CD14-positive monocyte (primary cell): ENCODE measurements at regions not wholly inside any gene's neighbourhood (a gene's known extent, or its start where the extent isn't known, plus 50 kb on each side); places are given as distances from the start of the nearest gene placed in this dataset.

Experiments used
- DNase-seq, 3 donors: peaks; one replicate each; pipeline ENCODE4 v3.0.0-alpha.2; 2011 to 2022
- H2AFZ ChIP-seq: 2 replicates; pipeline ENCODE4 v1.6.0; 2012; ENCODE audit warnings: mild to moderate bottlenecking, low read depth, low read length, inconsistent platforms; ENCODE audit not compliant: insufficient read depth, poor library complexity, severe bottlenecking
- H3K27ac ChIP-seq, 2 donors: 1 replicate in 1 of 2; 2 replicates in 1 of 2; pipeline ENCODE4 v1.5.1; 2012 to 2013; ENCODE audit warnings: low read length in 2 of 2, control low read depth in 1 of 2, inconsistent platforms in 1 of 2, low read depth in 1 of 2, mild to moderate bottlenecking in 1 of 2
- H3K27me3 ChIP-seq, 2 donors: one replicate each; pipeline versions ENCODE4 v1.6.0 to v1.6.1; 2011 to 2013; ENCODE audit warnings: low read length in 2 of 2; ENCODE audit not compliant: control insufficient read depth in 2 of 2, insufficient read depth in 2 of 2
- H3K36me3 ChIP-seq, 2 donors: replicated peaks in 1 of 2; 1 replicate in 1 of 2; 2 replicates in 1 of 2; pipeline versions ENCODE4 v1.5.1 to v1.6.1; 2012 to 2013; ENCODE audit warnings: low read length in 2 of 2, control low read depth in 1 of 2, inconsistent platforms in 1 of 2, mild to moderate bottlenecking in 1 of 2; ENCODE audit not compliant: insufficient read depth in 2 of 2, control insufficient read depth in 1 of 2
- H3K4me1 ChIP-seq, 2 donors: 1 replicate in 1 of 2; 2 replicates in 1 of 2; pipeline versions ENCODE4 v1.5.1 to v1.6.1; 2012 to 2013; ENCODE audit warnings: low read length in 2 of 2, control low read depth in 1 of 2, inconsistent platforms in 1 of 2, mild to moderate bottlenecking in 1 of 2, moderate library complexity in 1 of 2; ENCODE audit not compliant: insufficient read depth in 2 of 2, control insufficient read depth in 1 of 2
- H3K4me2 ChIP-seq: replicated peaks from 2 replicates; pipeline ENCODE3; 2012; ENCODE audit warnings: low read length, moderate library complexity, mild to moderate bottlenecking; ENCODE audit not compliant: poor library complexity, severe bottlenecking; ENCODE audit errors: extremely low read depth
- H3K4me3 ChIP-seq, 3 experiments: fragments of 200-600 bp in 1 of 3; sonication (generic) in 1 of 3; replicated peaks in 1 of 3; 1 replicate in 2 of 3; 2 replicates in 1 of 3; pipeline ENCODE4 v1.5.1; 2011 to 2013; ENCODE audit warnings: low read length in 3 of 3, mild to moderate bottlenecking in 3 of 3, control low read depth in 2 of 3, low read depth in 2 of 3, inconsistent platforms in 1 of 3, moderate library complexity in 1 of 3
- H3K79me2 ChIP-seq: 2 replicates; pipeline ENCODE4 v1.6.0; 2012; ENCODE audit warnings: mild to moderate bottlenecking, control low read depth, inconsistent platforms, low read length, moderate library complexity; ENCODE audit not compliant: insufficient read depth
- H3K9ac ChIP-seq: 2 replicates; pipeline ENCODE4 v1.6.0; 2017; ENCODE audit warnings: low read length, mild to moderate bottlenecking; ENCODE audit not compliant: insufficient read depth, poor library complexity, severe bottlenecking
- H3K9me3 ChIP-seq, 2 donors: replicated peaks in 1 of 2; 1 replicate in 1 of 2; 2 replicates in 1 of 2; pipeline versions ENCODE4 v1.5.1 to v1.6.1; 2012 to 2013; ENCODE audit warnings: low read length in 2 of 2, control low read depth in 1 of 2; ENCODE audit not compliant: control insufficient read depth in 1 of 2, insufficient read depth in 1 of 2
- H4K20me1 ChIP-seq: 2 replicates; pipeline ENCODE4 v1.6.0; 2012; ENCODE audit warnings: mild to moderate bottlenecking, low read length, control low read depth, moderate library complexity; ENCODE audit not compliant: insufficient read depth
- H3K27ac Mint-ChIP-seq, 7 donors: one replicate each; pipeline ENCODE4 v1.8.0; 2020; ENCODE audit warnings: mild to moderate bottlenecking in 7 of 7, mixed read lengths in 7 of 7, moderate library complexity in 6 of 7, inconsistent platforms in 2 of 7
- H3K27me3 Mint-ChIP-seq, 3 donors: one replicate each; pipeline ENCODE4 v1.8.0; 2021 to 2022; ENCODE audit warnings: low read depth in 3 of 3, mild to moderate bottlenecking in 3 of 3, mixed read lengths in 3 of 3, moderate library complexity in 3 of 3, inconsistent platforms in 1 of 3
- H3K36me3 Mint-ChIP-seq, 2 donors: one replicate each; pipeline ENCODE4 v1.8.0; 2020; ENCODE audit warnings: mixed read lengths in 2 of 2, inconsistent platforms in 1 of 2, mild to moderate bottlenecking in 1 of 2
- H3K4me1 Mint-ChIP-seq: one replicate; pipeline ENCODE4 v1.8.0; 2020; ENCODE audit warnings: mild to moderate bottlenecking, mixed read lengths
- H3K4me3 Mint-ChIP-seq, 2 donors: one replicate each; pipeline ENCODE4 v1.8.0; 2020; ENCODE audit warnings: mild to moderate bottlenecking in 2 of 2, mixed read lengths in 2 of 2, moderate library complexity in 1 of 2
- H3K9me3 Mint-ChIP-seq, 7 donors: one replicate each; pipeline ENCODE4 v1.8.0; 2020 to 2022; ENCODE audit warnings: mixed read lengths in 7 of 7, mild to moderate bottlenecking in 6 of 7, moderate library complexity in 6 of 7, inconsistent platforms in 2 of 7
- CTCF ChIP-seq: fragments of 200-600 bp; IDR thresholded peaks from one replicate; pipeline ENCODE4 v1.8.0; 2022; ENCODE audit warnings: antibody characterized with exemption, mild to moderate bottlenecking
- WGBS: methylation state at CpG from one replicate; pipeline ENCODE4 v1.1.5; 2013; ENCODE audit warnings: missing lambda C conversion rate; ENCODE audit not compliant: insufficient coverage; 5-methylcytosine and 5-hydroxymethylcytosine counted together
- intact Hi-C, 2 donors: fragments of 100-400 bp; cut with micrococcal nuclease; formaldehyde crosslinking; loops; one replicate each; pipeline versions ENCODE4 v1.15.0 to v1.15.1; 2023

GRCh38 chr4:159757499-159757898 lies 654.6 kb downstream of the RAPGEF2 start:
- no peak overlapping the region for H3K27ac Mint-ChIP-seq
- H3K4me1 Mint-ChIP-seq: no peaks in the 10 kb centered on the region
- Histone ChIP-seq H4K20me1 (no peaks in the 10 kb centered on the region), H3K27ac (no peak overlapping the region), H3K4me1 (no peaks in the 10 kb centered on the region), H3K27me3 (no peaks in the 10 kb centered on the region), H2AFZ (no peak overlapping the region), H3K4me2 (no peak overlapping the region), H3K9me3 (peaks cover 0 to 6% of the 10 kb centered on the region in 2 donors), H3K9ac (no peak overlapping the region), H3K4me3 (no peak overlapping the region), H3K36me3 (no peaks in the 10 kb centered on the region), H3K79me2 (no peaks in the 10 kb centered on the region)
- DNase-seq: no peak
- WGBS: no CpG with 5 or more reads among the region's 2 CpGs
- no peak for TF ChIP-seq CTCF
- peaks cover 0 to 2% (median 0%) of the 10 kb centered on the region in 3 donors for H3K27me3 Mint-ChIP-seq
- no peaks in the 10 kb centered on the region for H3K36me3 Mint-ChIP-seq
- H3K4me3 Mint-ChIP-seq: no peak overlapping the region
- peaks cover 0 to 5% (median 2%) of the 10 kb centered on the region in 7 donors for H3K9me3 Mint-ChIP-seq
- intact Hi-C loops: no loop called here

GRCh38 chr4:159758061-159758460 lies 655.2 kb downstream of the RAPGEF2 start:
- DNase-seq: no peak
- TF ChIP-seq CTCF: no peak
- Histone ChIP-seq H3K4me1 (no peaks in the 10 kb centered on the region), H3K27ac (no peak overlapping the region), H3K79me2 (no peaks in the 10 kb centered on the region), H4K20me1 (no peaks in the 10 kb centered on the region), H3K9ac (no peak overlapping the region), H2AFZ (no peak overlapping the region), H3K9me3 (peaks cover 0 to 6% of the 10 kb centered on the region in 2 donors), H3K36me3 (no peaks in the 10 kb centered on the region), H3K4me2 (no peak overlapping the region), H3K4me3 (no peak overlapping the region), H3K27me3 (no peaks in the 10 kb centered on the region)
- Mint-ChIP-seq H3K9me3 (peaks cover 0 to 5% (median 2%) of the 10 kb centered on the region in 7 donors), H3K4me3 (no peak overlapping the region), H3K27me3 (peaks cover 0 to 2% (median 0%) of the 10 kb centered on the region in 3 donors), H3K36me3 (no peaks in the 10 kb centered on the region), H3K4me1 (no peaks in the 10 kb centered on the region), H3K27ac (no peak overlapping the region)
- WGBS: no CpG with 5 or more reads among the region's 1 CpG
- intact Hi-C loops: no loop called here
